ENCODE measurements at regions not wholly inside any gene's neighbourhood (a gene's known extent, or its start where the extent isn't known, plus 50 kb on each side); places are given as distances from the start of the nearest gene placed in this dataset.
"Not testable (repeated sequence)": the region's sequence is repeated elsewhere in the genome, so short reads cannot be mapped to it uniquely, and the experiment has no call there.

DNA sequence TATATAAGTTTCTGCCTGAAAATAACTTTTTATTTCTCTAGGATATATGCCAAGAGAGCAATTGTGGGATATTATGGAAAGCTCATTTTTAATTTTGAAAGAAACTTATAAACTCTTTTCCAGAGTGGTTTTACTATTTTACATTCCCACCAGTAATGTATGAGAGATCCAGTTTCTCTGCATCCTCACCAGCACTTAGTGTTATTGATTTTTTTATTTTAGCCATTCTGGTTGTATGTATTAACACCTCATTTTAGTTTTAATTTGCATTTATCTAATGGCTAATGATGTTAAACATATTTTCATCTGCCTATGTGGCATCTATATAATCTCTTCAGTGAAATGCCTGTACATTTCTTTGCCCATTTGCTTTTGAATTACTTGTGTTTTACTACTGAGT lies 597.7 kb upstream of the RAB6C start:
- no peak for DNase-seq (ENCODE audit: extremely low read depth in 1 of 11, low read depth in 9 of 11, low spot score in 4 of 11)

DNA sequence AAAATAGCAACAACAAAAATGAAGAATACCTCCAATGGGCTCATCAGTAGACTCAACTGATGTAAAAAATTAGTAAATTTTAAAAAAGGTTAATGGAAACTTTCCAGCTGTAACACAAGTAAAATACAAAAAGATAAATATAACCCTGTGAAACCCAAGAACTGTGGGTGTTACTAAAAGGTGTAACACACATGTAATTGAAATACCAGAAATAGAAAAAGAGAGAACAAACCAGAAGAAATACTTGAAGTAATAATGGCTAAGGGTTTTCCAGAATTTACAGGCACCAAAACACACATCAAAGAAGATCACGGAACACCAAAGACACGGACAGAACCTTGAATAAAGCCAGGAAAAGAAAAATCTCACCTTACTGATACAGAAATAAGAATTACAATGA lies 590.6 kb upstream of the RAB6C start:
- no peak for DNase-seq (ENCODE audit: extremely low read depth in 1 of 11, low read depth in 9 of 11, low spot score in 4 of 11)

DNA sequence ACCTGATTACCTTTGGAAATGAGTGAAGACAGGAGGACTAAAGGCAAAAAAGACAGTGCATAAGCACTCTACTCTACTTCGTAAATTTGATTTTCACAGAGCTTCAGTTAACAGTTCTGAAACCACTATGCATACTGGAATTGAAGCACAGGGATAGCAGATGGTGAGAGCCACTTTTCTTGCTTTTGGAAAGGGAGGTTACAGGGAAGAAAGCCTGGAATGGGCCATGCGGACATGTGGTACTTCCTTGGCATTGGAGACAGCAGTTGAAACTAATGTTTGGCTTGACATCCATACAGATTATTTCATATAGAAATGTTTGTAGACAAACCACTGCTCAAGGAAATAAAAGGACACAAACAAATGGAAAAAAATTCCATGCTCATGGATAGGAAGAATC lies 585.6 kb upstream of the RAB6C start:
- DNase-seq (ENCODE audit: extremely low read depth in 1 of 11, low read depth in 9 of 11, low spot score in 4 of 11), result no peak

DNA sequence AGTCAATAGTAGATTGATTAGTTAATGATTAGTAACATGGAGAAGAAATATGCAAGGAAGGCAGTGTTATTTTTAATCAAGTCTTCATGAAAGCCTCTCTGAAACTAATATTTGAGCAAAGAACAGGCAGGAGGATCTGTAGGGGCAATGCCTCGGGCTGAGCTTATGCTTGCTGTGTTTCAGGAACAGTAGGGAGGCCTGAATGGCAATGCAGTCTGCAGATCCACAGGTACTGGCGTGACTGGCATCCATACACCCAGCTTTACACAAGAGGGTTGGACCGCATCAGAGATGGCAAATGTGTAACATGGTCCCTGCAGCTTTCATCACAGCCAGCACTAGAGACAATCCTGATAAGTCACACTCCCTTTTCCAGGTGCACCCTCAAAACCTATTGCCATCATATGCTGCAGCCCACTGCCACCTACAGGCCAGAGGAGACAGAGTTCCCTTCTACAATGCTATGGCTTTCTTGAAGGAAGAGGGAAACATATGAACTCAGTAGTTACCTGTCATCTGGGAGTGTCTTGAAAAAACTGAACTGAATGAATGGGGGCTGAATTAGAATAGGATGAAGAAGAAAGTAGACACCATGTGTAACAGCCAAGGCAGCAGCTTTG lies 582.4 kb upstream of the RAB6C start:
- peak; percentile 13 to 43 (median 33) for DNase-seq (ENCODE audit: extremely low read depth in 1 of 11, low read depth in 9 of 11, low spot score in 4 of 11)

DNA sequence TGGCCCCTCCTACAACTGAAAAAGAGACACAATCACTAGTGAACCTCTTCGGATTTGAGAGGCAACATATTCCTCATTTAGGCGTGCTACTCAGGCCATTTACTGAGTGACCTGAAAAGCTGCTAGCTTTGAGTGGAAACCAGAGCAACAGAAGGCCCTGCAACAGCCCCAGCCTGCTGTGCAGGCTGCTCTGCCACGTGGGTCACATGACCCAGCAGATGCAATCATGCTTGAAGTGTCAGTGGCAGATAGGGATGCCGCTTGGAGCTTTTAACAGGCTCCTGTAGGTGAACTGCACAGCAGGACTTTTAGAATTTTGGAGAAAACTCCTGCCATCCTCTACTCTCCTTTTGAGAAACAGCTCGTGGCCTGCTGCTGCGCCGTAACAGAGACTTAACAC lies 578.6 kb upstream of the RAB6C start:
- peak in 3 of 11 donors; percentile 12 to 18 (median 16) for DNase-seq (ENCODE audit: extremely low read depth in 1 of 11, low read depth in 9 of 11, low spot score in 4 of 11)

DNA sequence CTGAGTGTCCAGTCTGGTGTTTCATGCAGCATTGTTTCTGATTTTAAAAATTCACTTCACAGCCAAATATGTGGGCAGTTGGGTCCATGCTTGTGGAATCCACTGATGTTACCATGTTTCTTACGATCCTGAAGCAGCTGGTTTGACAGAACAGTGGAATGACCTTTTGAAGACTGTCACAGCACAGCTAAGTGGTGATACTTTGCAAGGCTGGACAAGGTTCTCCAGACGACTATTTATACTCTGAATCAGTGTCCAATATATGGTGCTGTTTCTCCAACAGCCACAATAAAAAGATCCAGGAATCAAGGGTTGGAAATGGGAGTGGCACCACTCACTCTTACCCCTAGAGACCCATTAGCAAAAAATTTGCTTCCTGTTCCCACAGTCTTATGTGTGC lies 577.4 kb upstream of the RAB6C start:
- DNase-seq (ENCODE audit: extremely low read depth in 1 of 11, low read depth in 9 of 11, low spot score in 4 of 11), result no peak

DNA sequence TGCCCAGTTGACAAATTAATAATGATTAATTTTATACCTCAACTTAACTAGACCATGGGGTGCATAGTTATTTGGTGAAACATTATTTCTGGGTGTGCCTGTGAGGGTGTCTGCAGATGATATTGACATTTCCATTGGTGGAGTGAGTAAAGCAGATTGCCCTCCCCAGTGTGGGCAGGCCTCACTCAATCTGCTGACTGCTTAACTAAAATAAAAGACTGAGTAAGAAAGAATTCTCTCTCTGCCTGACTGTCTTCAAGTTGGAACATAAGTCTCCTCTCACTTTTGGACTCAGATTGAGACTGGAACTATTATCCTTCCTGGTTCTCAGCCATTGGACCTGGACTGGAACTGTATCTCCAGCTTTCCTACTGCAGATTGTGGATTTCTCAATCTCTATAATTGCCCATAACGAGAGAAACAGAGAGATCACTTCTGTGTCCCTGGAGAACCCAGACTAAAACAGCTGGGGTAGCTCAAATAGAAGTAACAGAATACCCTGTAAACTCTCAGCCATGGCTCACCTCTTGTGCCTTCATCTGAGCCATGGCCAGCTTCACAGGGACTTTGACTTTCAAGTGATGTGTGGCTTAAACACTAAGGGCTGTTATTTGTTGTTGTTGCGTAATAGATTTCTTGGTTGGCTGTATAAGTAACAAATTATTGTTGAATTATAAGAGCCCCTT lies 575.3 kb upstream of the RAB6C start:
- DNase-seq (ENCODE audit: extremely low read depth in 1 of 11, low read depth in 9 of 11, low spot score in 4 of 11), result no peak

DNA sequence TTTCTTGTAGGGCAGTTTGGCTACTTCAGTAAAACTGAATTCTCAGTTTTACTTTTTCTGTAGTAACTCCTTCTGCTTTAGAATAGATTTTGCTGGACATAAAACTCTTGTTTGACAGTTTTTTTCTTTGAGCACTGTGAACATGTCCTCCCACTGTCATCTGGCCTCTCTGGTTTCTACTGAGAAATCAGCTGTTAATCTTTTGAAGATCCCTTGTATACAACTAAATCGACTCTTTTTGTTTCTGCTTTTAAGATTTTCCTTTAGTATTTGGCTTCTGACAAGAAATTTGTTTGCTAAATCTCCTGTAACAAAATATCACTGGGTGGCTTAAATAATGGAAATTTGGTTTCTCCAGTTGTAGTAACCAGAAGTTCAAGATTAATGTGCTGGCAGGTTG lies 570.9 kb upstream of the RAB6C start:
- DNase-seq (ENCODE audit: extremely low read depth in 1 of 11, low read depth in 9 of 11, low spot score in 4 of 11), result no peak

DNA sequence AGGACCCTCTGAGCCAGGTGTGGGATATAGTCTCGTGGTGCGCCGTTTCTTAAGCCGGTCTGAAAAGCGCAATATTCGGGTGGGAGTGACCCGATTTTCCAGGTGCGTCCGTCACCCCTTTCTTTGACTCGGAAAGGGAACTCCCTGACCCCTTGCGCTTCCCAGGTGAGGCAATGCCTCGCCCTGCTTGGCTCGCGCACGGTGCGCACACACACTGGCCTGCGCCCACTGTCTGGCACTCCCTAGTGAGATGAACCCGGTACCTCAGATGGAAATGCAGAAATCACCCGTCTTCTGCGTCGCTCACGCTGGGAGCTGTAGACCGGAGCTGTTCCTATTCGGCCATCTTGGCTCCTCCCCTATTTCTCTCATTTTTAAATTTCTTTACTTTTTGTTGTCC lies 562.4 kb upstream of the RAB6C start:
- DNase-seq (ENCODE audit: extremely low read depth in 1 of 11, low read depth in 9 of 11, low spot score in 4 of 11), result not testable (repeated sequence)

DNA sequence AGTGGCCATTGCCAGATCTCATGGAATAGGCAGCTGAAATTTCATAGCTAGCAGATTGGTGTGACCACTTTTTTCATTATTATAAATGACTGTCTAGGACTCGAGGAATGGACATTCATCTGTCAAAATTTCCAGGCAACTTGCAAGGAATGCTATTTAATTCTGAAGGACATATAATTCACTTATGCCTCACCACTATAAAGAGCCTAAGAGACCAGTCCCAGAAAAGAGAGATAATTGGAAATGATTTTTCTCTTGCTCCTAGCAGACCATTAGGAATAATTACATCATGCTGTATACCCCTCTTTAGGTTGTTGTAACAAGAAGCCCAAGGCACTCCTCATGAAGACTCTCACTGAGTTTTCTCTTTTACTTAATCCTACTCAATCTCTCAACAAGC lies 557.4 kb upstream of the RAB6C start:
- no peak for DNase-seq (ENCODE audit: extremely low read depth in 1 of 11, low read depth in 9 of 11, low spot score in 4 of 11)

DNA sequence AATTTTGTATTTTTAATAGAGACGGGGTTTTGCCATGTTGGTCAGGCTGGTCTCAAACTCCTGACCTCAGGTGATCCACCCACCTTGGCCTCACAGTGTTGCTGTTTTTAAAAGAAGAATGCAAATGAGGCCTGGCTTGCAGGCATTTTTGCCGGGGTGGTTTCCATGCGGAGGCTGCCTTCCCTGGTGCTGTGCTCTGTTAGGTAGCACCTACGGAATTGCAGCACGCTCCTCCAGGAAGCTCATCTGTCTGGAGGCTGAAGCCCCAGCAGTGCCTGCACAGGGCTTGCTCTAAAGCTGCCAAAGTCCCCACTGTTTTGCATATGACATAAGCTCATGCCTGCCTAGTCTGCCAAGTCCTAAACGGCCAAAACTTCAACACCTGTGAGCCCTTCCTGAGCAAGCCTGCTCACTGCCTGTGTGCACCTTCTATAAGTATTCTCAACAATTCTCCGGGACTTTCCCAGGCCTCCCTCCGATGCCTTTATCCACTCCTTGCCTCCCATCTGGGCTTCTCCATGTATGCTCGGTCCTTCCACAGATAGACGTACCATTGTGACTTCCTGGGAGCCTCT lies 551.3 kb upstream of the RAB6C start:
- DNase-seq (ENCODE audit: extremely low read depth in 1 of 11, low read depth in 9 of 11, low spot score in 4 of 11), result no peak

DNA sequence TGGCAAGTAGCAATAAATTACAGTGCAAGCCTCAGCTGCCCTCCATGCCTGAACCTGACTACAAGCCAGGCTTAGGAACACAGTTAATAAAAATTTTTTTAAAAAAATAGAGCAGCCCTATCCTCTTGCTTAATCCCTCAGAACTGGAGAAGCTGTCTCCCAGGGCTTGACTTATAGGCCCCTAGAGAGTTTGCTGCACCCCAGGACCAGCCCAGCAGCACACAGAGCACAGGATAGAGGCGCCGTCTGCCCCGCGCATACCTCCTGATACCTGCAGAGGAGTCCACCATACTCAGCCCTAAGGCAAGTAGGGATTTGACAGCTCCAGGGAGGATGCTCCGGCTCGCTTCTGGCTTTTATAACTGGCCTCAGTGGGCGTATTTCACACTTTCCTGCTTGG lies 548.6 kb upstream of the RAB6C start:
- no peak for DNase-seq (ENCODE audit: extremely low read depth in 1 of 11, low read depth in 9 of 11, low spot score in 4 of 11)

DNA sequence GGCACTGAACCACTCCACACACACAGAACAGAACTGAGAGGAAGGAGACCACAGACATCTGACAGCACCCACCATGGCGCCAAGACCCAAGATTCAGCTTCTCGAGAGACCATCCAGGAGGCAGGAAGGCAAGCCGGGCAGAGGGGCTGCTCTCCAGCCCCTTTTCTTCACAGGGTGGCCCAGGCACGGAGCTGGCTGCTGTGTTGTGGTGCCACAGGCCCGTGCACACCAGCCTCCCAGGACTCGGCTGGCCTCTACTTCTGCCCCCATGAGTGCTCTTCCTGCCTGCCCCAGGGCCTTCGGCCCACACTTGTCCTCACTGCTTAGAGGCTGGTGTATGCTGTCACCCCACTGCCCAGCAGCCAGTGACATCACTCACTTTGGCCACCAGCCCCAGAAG lies 547.6 kb upstream of the RAB6C start:
- no peak for DNase-seq (ENCODE audit: extremely low read depth in 1 of 11, low read depth in 9 of 11, low spot score in 4 of 11)

DNA sequence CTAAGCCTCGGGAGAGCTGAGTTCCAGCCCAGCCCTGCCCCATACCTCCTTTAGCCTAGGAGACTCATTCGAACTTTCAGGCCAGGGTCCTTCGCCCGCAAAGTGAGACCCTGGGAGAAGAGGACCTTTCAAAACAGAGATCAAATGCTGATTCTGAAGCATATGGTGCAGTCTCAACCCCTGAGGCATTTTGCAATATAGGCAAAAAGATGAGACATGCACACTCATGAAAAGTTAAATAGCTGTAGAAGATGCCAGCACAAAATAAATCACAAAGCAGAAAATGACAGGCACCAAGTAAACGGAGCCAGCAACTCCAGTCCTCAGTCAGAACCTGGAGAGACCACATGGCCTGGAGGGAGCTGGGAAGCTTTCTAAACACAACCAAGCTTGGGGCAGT lies 542.7 kb upstream of the RAB6C start:
- DNase-seq (ENCODE audit: extremely low read depth in 1 of 11, low read depth in 9 of 11, low spot score in 4 of 11), result no peak

DNA sequence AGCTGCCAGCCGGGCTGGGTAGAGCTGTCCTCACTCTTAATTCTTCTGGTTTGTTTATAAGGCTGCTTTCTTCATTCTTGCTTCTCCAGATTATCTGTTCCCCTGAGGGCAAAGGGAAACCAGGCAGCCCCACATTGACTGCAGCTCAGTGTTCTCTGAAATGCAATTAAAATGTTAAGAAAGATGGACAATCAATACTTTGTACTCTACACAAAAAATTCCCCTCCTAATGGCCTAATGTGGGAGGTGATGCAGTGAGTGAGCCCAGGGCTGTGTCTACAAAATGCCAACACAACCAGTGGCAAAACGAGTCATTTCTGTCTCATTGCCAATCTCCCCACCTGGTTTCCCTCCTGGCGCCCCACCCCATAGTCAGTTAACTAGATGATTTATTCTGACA lies 541.7 kb upstream of the RAB6C start:
- peak in 2 of 11 donors; percentile 4 to 24 for DNase-seq (ENCODE audit: extremely low read depth in 1 of 11, low read depth in 9 of 11, low spot score in 4 of 11)

DNA sequence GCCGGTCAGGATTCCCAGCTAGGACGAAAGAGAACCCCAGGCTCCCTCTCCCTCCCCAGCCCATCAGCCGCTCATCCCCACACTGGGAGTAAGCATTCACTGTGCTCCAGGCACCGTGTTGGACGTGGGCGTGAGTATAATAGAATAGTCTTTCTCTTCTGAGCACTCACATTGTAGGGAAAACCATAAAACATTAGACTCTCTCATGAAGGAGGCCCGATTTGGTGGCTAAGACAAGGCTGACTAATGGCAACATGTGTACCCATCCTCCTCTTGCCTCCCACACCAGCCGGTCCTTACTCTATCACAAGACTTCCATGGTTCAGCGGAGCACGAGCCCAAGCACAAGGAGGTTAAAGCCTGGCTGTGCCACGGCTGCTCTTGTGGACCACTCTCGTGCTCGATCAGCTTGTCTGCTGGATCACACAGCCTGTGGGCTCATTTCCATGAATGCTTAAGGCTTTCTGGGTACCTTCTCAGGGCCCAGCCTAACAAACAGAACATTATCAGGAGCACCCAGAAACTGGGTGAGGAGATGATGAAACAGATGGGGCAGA lies 540.9 kb upstream of the RAB6C start:
- no peak for DNase-seq (ENCODE audit: extremely low read depth in 1 of 11, low read depth in 9 of 11, low spot score in 4 of 11)

DNA sequence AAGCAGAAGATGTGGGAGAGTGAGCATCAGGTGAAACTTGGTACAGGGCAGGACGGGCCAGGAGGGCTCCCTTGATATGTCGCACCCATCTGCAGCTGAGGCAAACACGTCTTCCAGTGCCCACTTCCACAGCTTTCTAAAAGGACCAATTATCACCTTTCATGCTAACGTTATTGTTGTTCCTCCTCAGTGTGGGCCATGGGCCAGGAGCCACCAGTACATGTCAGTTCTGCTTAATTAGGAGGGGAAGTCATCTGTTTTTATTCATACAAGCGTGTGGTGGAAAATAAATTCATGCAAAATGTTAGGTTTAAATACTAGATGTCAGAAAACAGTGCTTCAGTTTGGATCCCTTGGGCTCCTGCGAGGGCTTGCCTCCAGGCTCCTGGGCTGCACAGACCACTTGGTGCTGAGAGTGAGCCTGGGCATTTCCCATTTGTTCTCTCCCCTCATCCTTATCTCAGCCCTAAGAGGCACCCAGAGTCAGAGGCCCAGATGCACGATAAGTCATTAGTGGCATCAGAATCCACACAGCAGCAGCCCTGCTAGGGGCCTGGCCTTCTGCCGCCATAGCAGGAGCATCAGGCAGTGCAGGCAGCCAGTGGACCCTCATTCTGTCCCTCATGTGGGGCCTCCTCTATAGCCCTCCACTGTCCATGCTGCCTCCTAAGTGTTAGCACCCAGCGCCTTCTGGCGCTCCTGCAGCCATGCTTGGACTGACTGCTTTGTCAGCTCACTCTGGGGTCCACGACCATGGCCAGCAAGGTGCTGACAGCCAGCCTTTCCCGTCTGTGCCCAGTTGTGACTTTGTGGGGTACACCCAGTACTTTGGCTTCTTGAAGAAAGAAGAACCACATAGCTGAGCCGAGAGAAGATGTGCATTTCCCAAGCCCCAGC lies 539.8 kb upstream of the RAB6C start:
- no peak for DNase-seq (ENCODE audit: extremely low read depth in 1 of 11, low read depth in 9 of 11, low spot score in 4 of 11)

DNA sequence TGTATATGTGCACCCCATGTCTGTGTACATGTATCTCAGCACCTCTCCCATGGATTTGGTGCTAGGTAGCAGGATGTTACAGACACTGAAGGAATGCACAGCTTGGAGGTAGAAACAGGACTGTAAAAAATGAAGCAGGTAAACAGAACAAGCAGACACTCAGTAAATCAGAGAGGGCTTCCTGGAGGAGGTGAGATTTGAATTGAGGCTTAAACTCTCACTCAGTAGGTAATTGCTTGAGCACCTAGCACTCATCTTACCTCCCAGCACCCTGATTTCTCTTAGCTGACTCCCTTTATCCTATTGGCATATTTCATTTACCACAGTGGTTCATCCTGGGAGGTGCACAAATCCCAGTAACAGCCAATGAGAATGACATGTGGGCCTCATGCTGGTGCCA lies 537.9 kb upstream of the RAB6C start:
- DNase-seq (ENCODE audit: extremely low read depth in 1 of 11, low read depth in 9 of 11, low spot score in 4 of 11), result no peak

DNA sequence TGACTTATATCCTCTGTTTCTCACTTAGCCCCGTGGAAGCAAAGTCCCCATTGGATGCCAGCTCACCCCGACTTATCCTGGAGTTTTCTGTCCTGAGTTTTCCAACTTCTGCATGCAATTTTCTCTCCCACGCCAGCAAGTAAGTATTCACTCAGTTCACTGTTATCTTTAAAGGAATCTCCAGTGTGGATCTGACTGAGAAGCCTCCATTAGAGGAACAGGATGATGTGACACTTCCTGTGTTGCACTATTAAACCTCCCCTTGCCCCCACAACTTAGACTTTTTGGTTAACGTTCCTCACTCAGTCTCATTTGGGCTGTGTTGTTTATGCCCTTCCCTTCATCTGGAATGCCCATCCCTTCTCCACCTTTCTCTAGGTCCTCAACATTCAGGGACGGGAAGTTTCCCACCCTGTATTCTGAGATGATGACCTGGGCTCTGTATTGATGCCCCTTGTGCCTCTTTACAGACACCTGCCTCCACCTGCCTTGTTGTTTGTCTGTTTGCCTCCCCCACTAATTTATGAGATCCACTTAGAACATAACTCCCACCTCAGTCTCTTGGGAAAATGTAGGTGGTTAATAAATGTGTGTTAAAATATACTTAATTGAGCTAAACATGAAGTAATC lies 536.1 kb upstream of the RAB6C start:
- no peak for DNase-seq (ENCODE audit: extremely low read depth in 1 of 11, low read depth in 9 of 11, low spot score in 4 of 11)
